Vagina (tissue), 2 donors: ENCODE measurements at regions not wholly inside any gene's neighbourhood (a gene's known extent, or its start where the extent isn't known, plus 50 kb on each side); places are given as distances from the start of the nearest gene placed in this dataset.

ENCODE experiments used
- CTCF ChIP-seq, 3 experiments: fragments of 450-650 bp in 2 of 3; fragments of 200-600 bp in 1 of 3; sonication (generic) in 1 of 3; IDR thresholded peaks; one replicate each; pipeline ENCODE4 v1.5.1; 2017 to 2019; ENCODE audit warnings: antibody characterized with exemption in 3 of 3, mild to moderate bottlenecking in 2 of 3, moderate library complexity in 2 of 3
- POLR2A ChIP-seq, 2 donors: fragments of 450-650 bp; IDR thresholded peaks; one replicate each; pipeline ENCODE4 v1.6.1; 2017; ENCODE audit warnings: antibody characterized with exemption in 2 of 2, mild to moderate bottlenecking in 2 of 2, moderate library complexity in 2 of 2
- POLR2AphosphoS5 ChIP-seq, 2 donors: sonication (generic); formaldehyde crosslinking; IDR thresholded peaks; one replicate each; pipeline ENCODE4 v1.9.0; 2017; ENCODE audit warnings: antibody characterized with exemption in 2 of 2, mild to moderate bottlenecking in 2 of 2, low read depth in 1 of 2; ENCODE audit not compliant: insufficient read depth in 1 of 2

GRCh38 chr13:78032132-78032531, 113.5 kb upstream of the EDNRB start:
- TF ChIP-seq CTCF (IDR thresholded peaks at IDR 0.05) (no peak), POLR2A (IDR thresholded peaks at IDR 0.05) (no peak), POLR2AphosphoS5 (IDR thresholded peaks at IDR 0.05; ENCODE audit: insufficient read depth in 1 of 2, low read depth in 1 of 2) (no peak)
